ENCODE measurements at regions not wholly inside any gene's neighbourhood (a gene's known extent, or its start where the extent isn't known, plus 50 kb on each side); places are given as distances from the start of the nearest gene placed in this dataset.

GRCh38 chr21:30964283-30964682, 74.0 kb downstream of the KRTAP19-8 start:
- Histone ChIP-seq H3K27me3 (ENCODE audit: insufficient read depth) (no peaks in the 10 kb centered on the region), H3K9me2 (ENCODE audit: insufficient read depth) (peaks cover 9% of the 10 kb centered on the region; the same call in 1 of the 2 replicates), H3K27ac (ENCODE audit: low read depth) (no peak overlapping the region), H3F3A (replicated peaks; ENCODE audit: low read depth) (no peaks in the 10 kb centered on the region), H3K4me3 (no peak overlapping the region), H3K4me2 (no peak overlapping the region), H3K4me1 (ENCODE audit: insufficient read depth) (no peaks in the 10 kb centered on the region), H3K36me3 (ENCODE audit: insufficient read depth) (no peaks in the 10 kb centered on the region), H2AFZ (no peak overlapping the region), H4K20me1 (replicated peaks; ENCODE audit: insufficient read depth) (no peaks in the 10 kb centered on the region), H3K79me2 (replicated peaks; ENCODE audit: insufficient read depth) (no peaks in the 10 kb centered on the region)
- Mint-ChIP-seq H3K4me1 (no peaks in the 10 kb centered on the region), H3K4me3 (no peak overlapping the region), H3K9me3 (peaks cover 3% of the 10 kb centered on the region; the same call in 2 of the 3 replicates), H3K27me3 (ENCODE audit: insufficient read depth, low read depth, poor library complexity) (no peaks in the 10 kb centered on the region), H3K27ac (no peak overlapping the region), H3K36me3 (ENCODE audit: low read depth) (no peaks in the 10 kb centered on the region)
- no peak for DNase-seq (ENCODE audit: low spot score)
- no peak for TF ChIP-seq ZNF114 (CRISPR knock-in tag; IDR thresholded peaks at IDR 0.05)
- TF ChIP-seq ZNF462 (CRISPR knock-in tag; IDR thresholded peaks at IDR 0.05) = no peak
- TF ChIP-seq EZH2 (IDR thresholded peaks at IDR 0.05; ENCODE audit: low read depth, unreplicated experiment) = no peak
- TF ChIP-seq CREB1 (CRISPR knock-in tag; IDR thresholded peaks at IDR 0.05; ENCODE audit: low read depth) = no peak
- TF ChIP-seq STAT1 (IDR thresholded peaks at IDR 0.05; ENCODE audit: unreplicated experiment) = no peak
- TF ChIP-seq ETS1 (IDR thresholded peaks at IDR 0.05) = no peak
- TF ChIP-seq EZH2phosphoT487 (IDR thresholded peaks at IDR 0.05; ENCODE audit: unreplicated experiment) = no peak
- TF ChIP-seq REST (IDR thresholded peaks at IDR 0.05; ENCODE audit: unreplicated experiment) = no peak
- no peak for TF ChIP-seq NANOG (IDR thresholded peaks at IDR 0.05; ENCODE audit: borderline replicate concordance)
- no peak for TF ChIP-seq CTCF (conservative IDR thresholded peaks at IDR 0.05; ENCODE audit: low read depth in 2 of 2)
- no peak for TF ChIP-seq POLR2AphosphoS5 (IDR thresholded peaks at IDR 0.05; ENCODE audit: low read depth)
- TF ChIP-seq JUNB (IDR thresholded peaks at IDR 0.05; ENCODE audit: unreplicated experiment) = no peak
- TF ChIP-seq ZNF331 (CRISPR knock-in tag; IDR thresholded peaks at IDR 0.05; ENCODE audit: low read depth) = no peak
- ATAC-seq = no peak
